Endodermal cell (in vitro differentiated cells): ENCODE measurements at regions not wholly inside any gene's neighbourhood (a gene's known extent, or its start where the extent isn't known, plus 50 kb on each side); places are given as distances from the start of the nearest gene placed in this dataset.
A peak's percentile ranks its signal among the peaks of the same experiment; 100 is the strongest.

Experiments used
- DNase-seq: peaks from one replicate; pipeline ENCODE4 v3.0.0-alpha.2; 2017
- H3K27ac ChIP-seq: 2 replicates; pipeline ENCODE4 v1.5.1; 2013; ENCODE audit warnings: mild to moderate bottlenecking, low read depth, low read length, moderate library complexity
- H3K27me3 ChIP-seq: 2 replicates; pipeline ENCODE4 v1.6.1; 2013; ENCODE audit warnings: mild to moderate bottlenecking, low read length, moderate library complexity; ENCODE audit not compliant: insufficient read depth, control insufficient read depth, poor library complexity, severe bottlenecking
- H3K36me3 ChIP-seq: 2 replicates; pipeline ENCODE4 v1.7.0; 2013; ENCODE audit warnings: mild to moderate bottlenecking, low read length, moderate library complexity; ENCODE audit not compliant: control insufficient read depth, insufficient read depth
- H3K4me1 ChIP-seq: one replicate; pipeline ENCODE4 v1.7.0; 2013; ENCODE audit warnings: low read length; ENCODE audit not compliant: control insufficient read depth, insufficient read depth
- H3K4me3 ChIP-seq: 2 replicates; pipeline ENCODE4 v1.5.1; 2013; ENCODE audit warnings: mild to moderate bottlenecking, low read length, moderate library complexity
- H3K9ac ChIP-seq: 2 replicates; pipeline ENCODE4 v1.6.1; 2013; ENCODE audit warnings: mild to moderate bottlenecking, low read length, moderate library complexity; ENCODE audit not compliant: poor library complexity, severe bottlenecking; ENCODE audit errors: extremely low read depth
- H3K9me3 ChIP-seq: 2 replicates; pipeline ENCODE4 v1.6.1; 2013; ENCODE audit warnings: mild to moderate bottlenecking, low read length, moderate library complexity; ENCODE audit not compliant: control insufficient read depth
- H3K27ac Mint-ChIP-seq: 2 replicates; pipeline ENCODE4 v1.8.0; 2020; ENCODE audit warnings: mixed read lengths
- H3K27me3 Mint-ChIP-seq: 2 replicates; pipeline ENCODE4 v1.8.0; 2021; ENCODE audit warnings: mild to moderate bottlenecking, mixed read lengths; ENCODE audit not compliant: insufficient read depth
- H3K36me3 Mint-ChIP-seq: 2 replicates; pipeline ENCODE4 v1.8.0; 2020; ENCODE audit warnings: low read depth, mixed read lengths
- H3K4me1 Mint-ChIP-seq: 2 replicates; pipeline ENCODE4 v1.8.0; 2020; ENCODE audit warnings: mixed read lengths
- H3K4me3 Mint-ChIP-seq: 2 replicates; pipeline ENCODE4 v1.8.0; 2020; ENCODE audit warnings: mild to moderate bottlenecking, moderate library complexity, mixed read lengths
- H3K9me3 Mint-ChIP-seq: 2 replicates; pipeline ENCODE4 v1.8.0; 2020; ENCODE audit warnings: mild to moderate bottlenecking, mixed read lengths
- CTCF ChIP-seq: fragments of 200-600 bp; sonication (generic); conservative IDR thresholded peaks from 2 replicates; pipeline ENCODE4 v1.5.0; 2021; ENCODE audit warnings: antibody characterized with exemption, mild to moderate bottlenecking
- WGBS, 2 experiments: methylation state at CpG; one replicate each; pipeline versions ENCODE4 v1.1.5 to v1.1.7; 2013; ENCODE audit warnings: missing lambda C conversion rate in 2 of 2, mixed read lengths in 1 of 2; ENCODE audit not compliant: insufficient coverage in 1 of 2, insufficient read length in 1 of 2; 5-methylcytosine and 5-hydroxymethylcytosine counted together

GRCh38 chr2:217623281-217623912, 379.4 kb downstream of the TNS1 start:
- H3K4me1 Mint-ChIP-seq, result peaks cover 18% of the 10 kb centered on the region
- Histone ChIP-seq H3K4me1 (peaks cover 12% of the 10 kb centered on the region), H3K9me3 (no peaks in the 10 kb centered on the region), H3K9ac (no peak overlapping the region), H3K27ac (no peak overlapping the region), H3K36me3 (no peaks in the 10 kb centered on the region), H3K27me3 (no peaks in the 10 kb centered on the region), H3K4me3 (no peak overlapping the region)
- H3K9me3 Mint-ChIP-seq, result no peaks in the 10 kb centered on the region
- H3K27me3 Mint-ChIP-seq, result no peaks in the 10 kb centered on the region
- H3K4me3 Mint-ChIP-seq, result no peak overlapping the region
- no peak overlapping the region for H3K27ac Mint-ChIP-seq
- 80 to 96% methylated on average over 1 to 2 of the region's 2 CpGs for WGBS, 2 experiments
- no peaks in the 10 kb centered on the region for H3K36me3 Mint-ChIP-seq
- no peak for TF ChIP-seq CTCF
- DNase-seq, result no peak

GRCh38 chr2:217622205-217623060, 380.4 kb downstream of the TNS1 start:
- no peaks in the 10 kb centered on the region for H3K27me3 Mint-ChIP-seq
- no peak for TF ChIP-seq CTCF
- H3K9me3 Mint-ChIP-seq, result no peaks in the 10 kb centered on the region
- Histone ChIP-seq H3K4me1 (peaks cover 12% of the 10 kb centered on the region), H3K9ac (peak overlapping the region; percentile 48), H3K9me3 (no peaks in the 10 kb centered on the region), H3K27ac (peak overlapping the region; percentile 92), H3K27me3 (no peaks in the 10 kb centered on the region), H3K4me3 (peak overlapping the region; percentile 7), H3K36me3 (no peaks in the 10 kb centered on the region)
- H3K36me3 Mint-ChIP-seq, result no peaks in the 10 kb centered on the region
- H3K27ac Mint-ChIP-seq, result peak overlapping the region; percentile 87
- peak; percentile 81 for DNase-seq
- peaks cover 23% of the 10 kb centered on the region for H3K4me1 Mint-ChIP-seq
- 43 to 47% methylated on average over 3 to 8 of the region's 9 CpGs for WGBS, 2 experiments
- H3K4me3 Mint-ChIP-seq, result no peak overlapping the region

GRCh38 chr2:217621391-217621801, 381.4 kb downstream of the TNS1 start:
- H3K27me3 ChIP-seq, result no peaks in the 10 kb centered on the region
- H3K4me1 ChIP-seq, result peaks cover 12% of the 10 kb centered on the region
- no peaks in the 10 kb centered on the region for H3K9me3 ChIP-seq
- no peak overlapping the region for H3K4me3 ChIP-seq
- H3K27ac Mint-ChIP-seq, result no peak overlapping the region
- peaks cover 23% of the 10 kb centered on the region for H3K4me1 Mint-ChIP-seq
- no peak for DNase-seq
- no peak overlapping the region for H3K4me3 Mint-ChIP-seq
- H3K27ac ChIP-seq, result peak overlapping the region; percentile 92
- H3K27me3 Mint-ChIP-seq, result no peaks in the 10 kb centered on the region
- no peaks in the 10 kb centered on the region for H3K36me3 Mint-ChIP-seq
- 98 to 100% methylated on average over 1 to 2 of the region's 2 CpGs for WGBS, 2 experiments
- peak overlapping the region; percentile 1 for H3K9ac ChIP-seq
- no peak for TF ChIP-seq CTCF
- no peaks in the 10 kb centered on the region for H3K9me3 Mint-ChIP-seq
- no peaks in the 10 kb centered on the region for H3K36me3 ChIP-seq
